Activated CD4-positive, alpha-beta T cell treated with anti-CD3 and anti-CD28 coated beads, Interleukin-10, Interleukin-2, amounts not matched to agents 100 ng/mL and 50 ng/mL, durations not matched to agents 16 hours and 8 hours (primary cell): ENCODE measurements at regions not wholly inside any gene's neighbourhood (a gene's known extent, or its start where the extent isn't known, plus 50 kb on each side); places are given as distances from the start of the nearest gene placed in this dataset.

Experiments used
- DNase-seq: peaks from one replicate; pipeline ENCODE4 v3.0.0-alpha.2; 2020

- no peak for DNase-seq
Observed at GRCh38 chr2:7226501-7226900, 309.3 kb downstream of the RNF144A start.

- DNase-seq, result no peak
Observed at GRCh38 chr2:7233126-7233525, 315.9 kb downstream of the RNF144A start.

- DNase-seq, result no peak
Observed at GRCh38 chr2:7237466-7237865, 320.3 kb downstream of the RNF144A start.

GRCh38 chr2:7239078-7239477 lies 321.9 kb downstream of the RNF144A start:
- DNase-seq, result no peak

GRCh38 chr2:7241041-7241745 lies 324.0 kb downstream of the RNF144A start:
- DNase-seq, result no peak

GRCh38 chr2:7242189-7242867 lies 325.1 kb downstream of the RNF144A start:
- no peak for DNase-seq

GRCh38 chr2:7243276-7243675 lies 326.1 kb downstream of the RNF144A start:
- no peak for DNase-seq

GRCh38 chr2:7256377-7256776 lies 339.2 kb downstream of the RNF144A start:
- DNase-seq, result no peak

- no peak for DNase-seq
Observed at GRCh38 chr2:7262727-7263126, 345.5 kb downstream of the RNF144A start.

- DNase-seq, result no peak
Observed at GRCh38 chr2:7264791-7265190, 347.6 kb downstream of the RNF144A start.

GRCh38 chr2:7265286-7265685 lies 348.1 kb downstream of the RNF144A start:
- no peak for DNase-seq

- no peak for DNase-seq
Observed at GRCh38 chr2:7269106-7269643, 352.0 kb downstream of the RNF144A start.

- DNase-seq, result no peak
Observed at GRCh38 chr2:7270011-7270431, 352.8 kb downstream of the RNF144A start.

GRCh38 chr2:7272210-7272609 lies 355.0 kb downstream of the RNF144A start:
- no peak for DNase-seq

GRCh38 chr2:7278984-7279383 lies 361.8 kb downstream of the RNF144A start:
- no peak for DNase-seq

- no peak for DNase-seq
Observed at GRCh38 chr2:7279421-7279949, 362.3 kb downstream of the RNF144A start.

GRCh38 chr2:7280790-7281189 lies 363.6 kb downstream of the RNF144A start:
- DNase-seq, result no peak

- DNase-seq, result no peak
Observed at GRCh38 chr2:7281231-7282201, 364.3 kb downstream of the RNF144A start.

- no peak for DNase-seq
Observed at GRCh38 chr2:7286120-7286519, 368.9 kb downstream of the RNF144A start.

GRCh38 chr2:7288484-7288883 lies 371.3 kb downstream of the RNF144A start:
- no peak for DNase-seq

- no peak for DNase-seq
Observed at GRCh38 chr2:7289697-7290096, 372.5 kb downstream of the RNF144A start.

GRCh38 chr2:7292154-7292691 lies 375.0 kb downstream of the RNF144A start:
- no peak for DNase-seq

GRCh38 chr2:7309582-7309981 lies 392.4 kb downstream of the RNF144A start:
- no peak for DNase-seq
